ENCODE measurements at regions not wholly inside any gene's neighbourhood (a gene's known extent, or its start where the extent isn't known, plus 50 kb on each side); places are given as distances from the start of the nearest gene placed in this dataset.

- peaks cover 0 to 10% (median 0%) of the 10 kb centered on the region in 11 donors for H3K9me3 ChIP-seq
- no peaks in the 10 kb centered on the region for H3K4me1 ChIP-seq
- TF ChIP-seq CTCF (IDR thresholded peaks at IDR 0.05): no peak
- no peak overlapping the region for H3K4me3 ChIP-seq
- no peaks in the 10 kb centered on the region for H3K27me3 ChIP-seq
- no peak overlapping the region for H3K27ac ChIP-seq
- no peak for DNase-seq
- no peaks in the 10 kb centered on the region for H3K36me3 ChIP-seq
- 56 to 59% methylated on average over 4 of the region's 4 CpGs for WGBS, 2 donors
- no peak for ATAC-seq
- intact Hi-C loops (cut with DNase I): no loop called here
These were observed 375.6 kb downstream of the COG6 start for GRCh38 chr13:40031031-40031430.

- Histone ChIP-seq H3K27me3 (peaks cover 0 to 6% (median 0%) of the 10 kb centered on the region in 7 donors), H3K4me3 (no peak overlapping the region), H3K9me3 (no peaks in the 10 kb centered on the region), H3K27ac (no peak overlapping the region), H3K36me3 (no peaks in the 10 kb centered on the region), H3K4me1 (no peaks in the 10 kb centered on the region)
- 58 to 61% methylated on average over 2 of the region's 2 CpGs for WGBS, 2 donors
- DNase-seq (no peak), ATAC-seq (no peak)
- TF ChIP-seq CTCF (IDR thresholded peaks at IDR 0.05): no peak
- intact Hi-C loops (cut with DNase I): no loop called here
These were observed 383.6 kb downstream of the COG6 start for GRCh38 chr13:40039061-40039460.

- TF ChIP-seq CTCF (IDR thresholded peaks at IDR 0.05): no peak
These were observed 387.5 kb downstream of the COG6 start for GRCh38 chr13:40042991-40043390.

GRCh38 chr13:40043764-40044163 is 388.3 kb downstream of the COG6 start:
- Histone ChIP-seq H3K36me3 (no peaks in the 10 kb centered on the region), H3K27ac (no peak overlapping the region), H3K4me1 (no peaks in the 10 kb centered on the region), H3K4me3 (no peak overlapping the region), H3K9me3 (no peaks in the 10 kb centered on the region), H3K27me3 (peaks cover 0 to 7% (median 0%) of the 10 kb centered on the region in 7 donors)
- no peak for ATAC-seq
- 79 to 82% methylated on average over 3 of the region's 3 CpGs for WGBS, 2 donors
- intact Hi-C loops (cut with DNase I): no loop called here
- no peak for TF ChIP-seq CTCF (IDR thresholded peaks at IDR 0.05)
- no peak for DNase-seq

More at GRCh38 chr13:40042991-40043390, 387.5 kb downstream of the COG6 start:
- no peak for ATAC-seq
- WGBS, 2 donors: 81 to 87% methylated on average over 3 of the region's 3 CpGs
- intact Hi-C loops (cut with DNase I): no loop called here
- Histone ChIP-seq H3K9me3 (no peaks in the 10 kb centered on the region), H3K4me1 (no peaks in the 10 kb centered on the region), H3K27ac (no peak overlapping the region), H3K27me3 (peaks cover 0 to 7% (median 0%) of the 10 kb centered on the region in 7 donors), H3K36me3 (no peaks in the 10 kb centered on the region), H3K4me3 (no peak overlapping the region)
- DNase-seq: no peak

All from heart right ventricle (tissue), 16 donors.